Thoracic aorta (tissue), 2 donors: ENCODE measurements at regions not wholly inside any gene's neighbourhood (a gene's known extent, or its start where the extent isn't known, plus 50 kb on each side); places are given as distances from the start of the nearest gene placed in this dataset.

Source experiments
- ATAC-seq: fragments of 150-250 bp; one replicate; pipeline ENCODE4 v1.8.0; 2017; ENCODE audit warnings: low read depth; ENCODE audit not compliant: insufficient number of reproducible peaks, low FRiP score
- DNase-seq: peaks from one replicate; pipeline ENCODE4 v3.0.0-alpha.2; 2020; ENCODE audit warnings: low spot score
- H3K27ac ChIP-seq, 2 donors: fragments of 200-600 bp; sonication (generic); 1 replicate in 1 of 2; 2 replicates in 1 of 2; pipeline ENCODE4 v1.5.1; 2016; ENCODE audit warnings: mild to moderate bottlenecking in 2 of 2, moderate library complexity in 2 of 2
- H3K27me3 ChIP-seq: fragments of 200-600 bp; sonication (generic); replicated peaks from 2 replicates; pipeline ENCODE4 v1.6.0; 2016; ENCODE audit warnings: mild to moderate bottlenecking; ENCODE audit not compliant: insufficient read depth
- H3K36me3 ChIP-seq: fragments of 200-600 bp; sonication (generic); one replicate; pipeline ENCODE4 v1.5.1; 2016
- H3K4me1 ChIP-seq, 2 donors: fragments of 200-600 bp; sonication (generic); 1 replicate in 1 of 2; 2 replicates in 1 of 2; pipeline versions ENCODE4 v1.5.1 to v1.6.0; 2016; ENCODE audit warnings: low read depth in 2 of 2, mild to moderate bottlenecking in 1 of 2; ENCODE audit not compliant: control insufficient read depth in 1 of 2
- H3K4me3 ChIP-seq: fragments of 200-600 bp; sonication (generic); 2 replicates; pipeline ENCODE4 v1.5.1; 2016; ENCODE audit warnings: mild to moderate bottlenecking
- H3K9me3 ChIP-seq: fragments of 200-600 bp; sonication (generic); 2 replicates; pipeline ENCODE4 v1.5.1; 2016
- CTCF ChIP-seq: fragments of 200-600 bp; sonication (generic); IDR thresholded peaks from one replicate; pipeline ENCODE4 v1.5.1; 2019; ENCODE audit warnings: antibody characterized with exemption

- Histone ChIP-seq H3K36me3 (no peaks in the 10 kb centered on the region), H3K9me3 (no peaks in the 10 kb centered on the region), H3K4me3 (no peak overlapping the region), H3K27me3 (no peaks in the 10 kb centered on the region), H3K27ac (no peak overlapping the region), H3K4me1 (no peaks in the 10 kb centered on the region)
- ATAC-seq (no peak), DNase-seq (no peak)
- TF ChIP-seq CTCF: no peak
Observed at GRCh38 chr5:39726467-39726866, 301.7 kb upstream of the DAB2 start.

- no peak for TF ChIP-seq CTCF
- H3K27ac ChIP-seq: no peak overlapping the region
- H3K27me3 ChIP-seq: no peaks in the 10 kb centered on the region
- H3K9me3 ChIP-seq: no peaks in the 10 kb centered on the region
- H3K4me1 ChIP-seq: no peaks in the 10 kb centered on the region
- H3K36me3 ChIP-seq: no peaks in the 10 kb centered on the region
- ATAC-seq (no peak), DNase-seq (no peak)
- no peak overlapping the region for H3K4me3 ChIP-seq
Observed at GRCh38 chr5:39721394-39721793, 296.6 kb upstream of the DAB2 start.

GRCh38 chr5:39720136-39720535, 295.4 kb upstream of the DAB2 start:
- Histone ChIP-seq H3K9me3 (no peaks in the 10 kb centered on the region), H3K27me3 (no peaks in the 10 kb centered on the region), H3K4me3 (no peak overlapping the region), H3K4me1 (no peaks in the 10 kb centered on the region), H3K27ac (no peak overlapping the region), H3K36me3 (no peaks in the 10 kb centered on the region)
- no peak for TF ChIP-seq CTCF
- no peak for DNase-seq
- no peak for ATAC-seq

- no peak overlapping the region for H3K27ac ChIP-seq
- no peak for TF ChIP-seq CTCF
- H3K4me1 ChIP-seq: no peaks in the 10 kb centered on the region
- H3K4me3 ChIP-seq: no peak overlapping the region
- no peaks in the 10 kb centered on the region for H3K27me3 ChIP-seq
- ATAC-seq (no peak), DNase-seq (no peak)
- no peaks in the 10 kb centered on the region for H3K36me3 ChIP-seq
- H3K9me3 ChIP-seq: no peaks in the 10 kb centered on the region
Observed at GRCh38 chr5:39717176-39717897, 292.6 kb upstream of the DAB2 start.

- Histone ChIP-seq H3K27me3 (no peaks in the 10 kb centered on the region), H3K27ac (no peak overlapping the region), H3K4me3 (no peak overlapping the region), H3K9me3 (no peaks in the 10 kb centered on the region), H3K4me1 (no peaks in the 10 kb centered on the region), H3K36me3 (no peaks in the 10 kb centered on the region)
- DNase-seq (no peak), ATAC-seq (no peak)
- TF ChIP-seq CTCF: no peak
Observed at GRCh38 chr5:39716532-39717028, 291.8 kb upstream of the DAB2 start.
